ENCODE measurements at regions not wholly inside any gene's neighbourhood (a gene's known extent, or its start where the extent isn't known, plus 50 kb on each side); places are given as distances from the start of the nearest gene placed in this dataset.

- TF ChIP-seq, protein P1, sequence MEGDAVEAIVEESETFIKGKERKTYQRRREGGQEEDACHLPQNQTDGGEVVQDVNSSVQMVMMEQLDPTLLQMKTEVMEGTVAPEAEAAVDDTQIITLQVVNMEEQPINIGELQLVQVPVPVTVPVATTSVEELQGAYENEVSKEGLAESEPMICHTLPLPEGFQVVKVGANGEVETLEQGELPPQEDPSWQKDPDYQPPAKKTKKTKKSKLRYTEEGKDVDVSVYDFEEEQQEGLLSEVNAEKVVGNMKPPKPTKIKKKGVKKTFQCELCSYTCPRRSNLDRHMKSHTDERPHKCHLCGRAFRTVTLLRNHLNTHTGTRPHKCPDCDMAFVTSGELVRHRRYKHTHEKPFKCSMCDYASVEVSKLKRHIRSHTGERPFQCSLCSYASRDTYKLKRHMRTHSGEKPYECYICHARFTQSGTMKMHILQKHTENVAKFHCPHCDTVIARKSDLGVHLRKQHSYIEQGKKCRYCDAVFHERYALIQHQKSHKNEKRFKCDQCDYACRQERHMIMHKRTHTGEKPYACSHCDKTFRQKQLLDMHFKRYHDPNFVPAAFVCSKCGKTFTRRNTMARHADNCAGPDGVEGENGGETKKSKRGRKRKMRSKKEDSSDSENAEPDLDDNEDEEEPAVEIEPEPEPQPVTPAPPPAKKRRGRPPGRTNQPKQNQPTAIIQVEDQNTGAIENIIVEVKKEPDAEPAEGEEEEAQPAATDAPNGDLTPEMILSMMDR (IDR thresholded peaks at IDR 0.05; ENCODE audit: low read depth, low read length) = no peak
- no peak for TF ChIP-seq MYC (IDR thresholded peaks at IDR 0.05; ENCODE audit: low read depth, low read length)
- no peak for TF ChIP-seq POLR2A (IDR thresholded peaks at IDR 0.05; ENCODE audit: extremely low read depth, insufficient read length)
Measured at GRCh38 chr19:29129148-29129547, 83.8 kb downstream of the UQCRFS1 start.
